Liver (tissue), 8 donors: ENCODE measurements at regions not wholly inside any gene's neighbourhood (a gene's known extent, or its start where the extent isn't known, plus 50 kb on each side); places are given as distances from the start of the nearest gene placed in this dataset.

Source experiments
- DNase-seq: peaks from one replicate; pipeline ENCODE4 v3.0.0-alpha.2; 2017; ENCODE audit warnings: low spot score
- H3K27ac ChIP-seq, 2 donors: one replicate each; pipeline ENCODE4 v1.7.0; 2013; ENCODE audit warnings: inconsistent platforms in 2 of 2, low read length in 2 of 2, control low read depth in 1 of 2, low read depth in 1 of 2, mild to moderate bottlenecking in 1 of 2
- H3K27me3 ChIP-seq, 4 donors: one replicate each; pipeline versions ENCODE4 v1.6.1 to v1.7.0; 2013; ENCODE audit warnings: low read length in 3 of 4, inconsistent platforms in 1 of 4, mild to moderate bottlenecking in 1 of 4, moderate library complexity in 1 of 4; ENCODE audit not compliant: control insufficient read depth in 4 of 4, insufficient read depth in 4 of 4
- H3K36me3 ChIP-seq, 4 donors: one replicate each; pipeline versions ENCODE4 v1.6.1 to v1.7.0; 2013; ENCODE audit warnings: low read length in 3 of 4, mild to moderate bottlenecking in 3 of 4, low read depth in 1 of 4, moderate library complexity in 1 of 4; ENCODE audit not compliant: control insufficient read depth in 4 of 4, insufficient read depth in 3 of 4
- H3K4me1 ChIP-seq, 4 donors: one replicate each; pipeline versions ENCODE4 v1.6.1 to v1.7.0; 2013; ENCODE audit warnings: low read length in 3 of 4, mild to moderate bottlenecking in 3 of 4, moderate library complexity in 1 of 4; ENCODE audit not compliant: control insufficient read depth in 4 of 4, insufficient read depth in 4 of 4
- H3K4me3 ChIP-seq, 3 donors: one replicate each; pipeline versions ENCODE4 v1.6.1 to v1.7.0; 2013; ENCODE audit warnings: low read length in 3 of 3, control low read depth in 1 of 3, low read depth in 1 of 3, mild to moderate bottlenecking in 1 of 3
- H3K9ac ChIP-seq, 2 donors: one replicate each; pipeline ENCODE4 v1.7.0; 2013; ENCODE audit warnings: low read length in 2 of 2, mild to moderate bottlenecking in 2 of 2, moderate library complexity in 2 of 2, control low read depth in 1 of 2, low read depth in 1 of 2
- H3K9me3 ChIP-seq, 4 donors: one replicate each; pipeline versions ENCODE4 v1.6.1 to v1.7.0; 2013; ENCODE audit warnings: low read length in 3 of 4; ENCODE audit not compliant: control insufficient read depth in 4 of 4
- FOXA1 ChIP-seq: IDR thresholded peaks from 2 replicates; pipeline ENCODE4 v1.6.1; 2016; ENCODE audit warnings: antibody characterized with exemption
- FOXA2 ChIP-seq: IDR thresholded peaks from 2 replicates; pipeline ENCODE4 v1.6.1; 2016; ENCODE audit warnings: antibody characterized with exemption
- GABPA ChIP-seq, 2 donors: IDR thresholded peaks in 1 of 2; conservative IDR thresholded peaks in 1 of 2; 2 replicates each; pipeline ENCODE4 v1.6.1; 2016; ENCODE audit warnings: antibody characterized with exemption in 2 of 2, mild to moderate bottlenecking in 1 of 2, moderate library complexity in 1 of 2
- HNF4A ChIP-seq, 2 donors: conservative IDR thresholded peaks; 2 replicates each; pipeline ENCODE4 v1.6.1; 2016; ENCODE audit warnings: antibody characterized with exemption in 2 of 2, mild to moderate bottlenecking in 2 of 2
- MAX ChIP-seq: IDR thresholded peaks from 2 replicates; pipeline ENCODE4 v1.6.1; 2016; ENCODE audit warnings: antibody characterized with exemption
- NR2F2 ChIP-seq: IDR thresholded peaks from 2 replicates; pipeline ENCODE4 v1.6.1; 2016; ENCODE audit warnings: antibody characterized with exemption
- SP1 ChIP-seq: IDR thresholded peaks from 2 replicates; pipeline ENCODE4 v1.6.1; 2018; ENCODE audit warnings: antibody characterized with exemption, mild to moderate bottlenecking
- TAF1 ChIP-seq: conservative IDR thresholded peaks from 2 replicates; pipeline ENCODE4 v1.6.1; 2016; ENCODE audit warnings: antibody characterized with exemption, mild to moderate bottlenecking
- WGBS: extraction: QIAGEN DNeasy Blood & Tissue Kit; methylation state at CpG from one replicate; pipeline ENCODE4 v1.1.7; 2013; 5-methylcytosine and 5-hydroxymethylcytosine counted together
- TF ChIP-seq, protein P1 (sequence below): IDR thresholded peaks from 2 replicates; pipeline ENCODE4 v1.6.1; 2016; ENCODE audit warnings: antibody characterized with exemption, mild to moderate bottlenecking
- TF ChIP-seq, protein P2 (sequence below): fragments of 150-350 bp; IDR thresholded peaks from 2 replicates; pipeline ENCODE4 v1.5.1; 2017; ENCODE audit warnings: improper control_type of control experiment, low read depth, low read length; ENCODE audit not compliant: missing input control
- TF ChIP-seq, protein P3 (sequence below): IDR thresholded peaks from 2 replicates; pipeline ENCODE4 v1.6.1; 2016; ENCODE audit warnings: antibody characterized with exemption
- donor health status: healthy.
- donor health status: healthy.
- donor health status: healthy.
- donor health status: healthy.
- donor health status: healthy.

GRCh38 chr1:47650611-47651010, 212.8 kb downstream of the FOXD2 start:
- H3K27ac ChIP-seq: no peak overlapping the region
- H3K27me3 ChIP-seq: no peaks in the 10 kb centered on the region
- H3K36me3 ChIP-seq: no peaks in the 10 kb centered on the region
- WGBS: 83% methylated on average over 1 of the region's 1 CpG
- no peak overlapping the region for H3K4me3 ChIP-seq
- DNase-seq: no peak
- H3K9me3 ChIP-seq: no peaks in the 10 kb centered on the region
- peaks cover 0 to 3% (median 0%) of the 10 kb centered on the region in 4 donors for H3K4me1 ChIP-seq
- no peak overlapping the region for H3K9ac ChIP-seq
- TF ChIP-seq, protein P1, sequence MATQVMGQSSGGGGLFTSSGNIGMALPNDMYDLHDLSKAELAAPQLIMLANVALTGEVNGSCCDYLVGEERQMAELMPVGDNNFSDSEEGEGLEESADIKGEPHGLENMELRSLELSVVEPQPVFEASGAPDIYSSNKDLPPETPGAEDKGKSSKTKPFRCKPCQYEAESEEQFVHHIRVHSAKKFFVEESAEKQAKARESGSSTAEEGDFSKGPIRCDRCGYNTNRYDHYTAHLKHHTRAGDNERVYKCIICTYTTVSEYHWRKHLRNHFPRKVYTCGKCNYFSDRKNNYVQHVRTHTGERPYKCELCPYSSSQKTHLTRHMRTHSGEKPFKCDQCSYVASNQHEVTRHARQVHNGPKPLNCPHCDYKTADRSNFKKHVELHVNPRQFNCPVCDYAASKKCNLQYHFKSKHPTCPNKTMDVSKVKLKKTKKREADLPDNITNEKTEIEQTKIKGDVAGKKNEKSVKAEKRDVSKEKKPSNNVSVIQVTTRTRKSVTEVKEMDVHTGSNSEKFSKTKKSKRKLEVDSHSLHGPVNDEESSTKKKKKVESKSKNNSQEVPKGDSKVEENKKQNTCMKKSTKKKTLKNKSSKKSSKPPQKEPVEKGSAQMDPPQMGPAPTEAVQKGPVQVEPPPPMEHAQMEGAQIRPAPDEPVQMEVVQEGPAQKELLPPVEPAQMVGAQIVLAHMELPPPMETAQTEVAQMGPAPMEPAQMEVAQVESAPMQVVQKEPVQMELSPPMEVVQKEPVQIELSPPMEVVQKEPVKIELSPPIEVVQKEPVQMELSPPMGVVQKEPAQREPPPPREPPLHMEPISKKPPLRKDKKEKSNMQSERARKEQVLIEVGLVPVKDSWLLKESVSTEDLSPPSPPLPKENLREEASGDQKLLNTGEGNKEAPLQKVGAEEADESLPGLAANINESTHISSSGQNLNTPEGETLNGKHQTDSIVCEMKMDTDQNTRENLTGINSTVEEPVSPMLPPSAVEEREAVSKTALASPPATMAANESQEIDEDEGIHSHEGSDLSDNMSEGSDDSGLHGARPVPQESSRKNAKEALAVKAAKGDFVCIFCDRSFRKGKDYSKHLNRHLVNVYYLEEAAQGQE: no peak
- TF ChIP-seq FOXA2: no peak
- no peak for TF ChIP-seq NR2F2
- no peak for TF ChIP-seq MAX
- TF ChIP-seq, protein P2, sequence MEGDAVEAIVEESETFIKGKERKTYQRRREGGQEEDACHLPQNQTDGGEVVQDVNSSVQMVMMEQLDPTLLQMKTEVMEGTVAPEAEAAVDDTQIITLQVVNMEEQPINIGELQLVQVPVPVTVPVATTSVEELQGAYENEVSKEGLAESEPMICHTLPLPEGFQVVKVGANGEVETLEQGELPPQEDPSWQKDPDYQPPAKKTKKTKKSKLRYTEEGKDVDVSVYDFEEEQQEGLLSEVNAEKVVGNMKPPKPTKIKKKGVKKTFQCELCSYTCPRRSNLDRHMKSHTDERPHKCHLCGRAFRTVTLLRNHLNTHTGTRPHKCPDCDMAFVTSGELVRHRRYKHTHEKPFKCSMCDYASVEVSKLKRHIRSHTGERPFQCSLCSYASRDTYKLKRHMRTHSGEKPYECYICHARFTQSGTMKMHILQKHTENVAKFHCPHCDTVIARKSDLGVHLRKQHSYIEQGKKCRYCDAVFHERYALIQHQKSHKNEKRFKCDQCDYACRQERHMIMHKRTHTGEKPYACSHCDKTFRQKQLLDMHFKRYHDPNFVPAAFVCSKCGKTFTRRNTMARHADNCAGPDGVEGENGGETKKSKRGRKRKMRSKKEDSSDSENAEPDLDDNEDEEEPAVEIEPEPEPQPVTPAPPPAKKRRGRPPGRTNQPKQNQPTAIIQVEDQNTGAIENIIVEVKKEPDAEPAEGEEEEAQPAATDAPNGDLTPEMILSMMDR: no peak
- no peak for TF ChIP-seq FOXA1
- TF ChIP-seq, protein P3, sequence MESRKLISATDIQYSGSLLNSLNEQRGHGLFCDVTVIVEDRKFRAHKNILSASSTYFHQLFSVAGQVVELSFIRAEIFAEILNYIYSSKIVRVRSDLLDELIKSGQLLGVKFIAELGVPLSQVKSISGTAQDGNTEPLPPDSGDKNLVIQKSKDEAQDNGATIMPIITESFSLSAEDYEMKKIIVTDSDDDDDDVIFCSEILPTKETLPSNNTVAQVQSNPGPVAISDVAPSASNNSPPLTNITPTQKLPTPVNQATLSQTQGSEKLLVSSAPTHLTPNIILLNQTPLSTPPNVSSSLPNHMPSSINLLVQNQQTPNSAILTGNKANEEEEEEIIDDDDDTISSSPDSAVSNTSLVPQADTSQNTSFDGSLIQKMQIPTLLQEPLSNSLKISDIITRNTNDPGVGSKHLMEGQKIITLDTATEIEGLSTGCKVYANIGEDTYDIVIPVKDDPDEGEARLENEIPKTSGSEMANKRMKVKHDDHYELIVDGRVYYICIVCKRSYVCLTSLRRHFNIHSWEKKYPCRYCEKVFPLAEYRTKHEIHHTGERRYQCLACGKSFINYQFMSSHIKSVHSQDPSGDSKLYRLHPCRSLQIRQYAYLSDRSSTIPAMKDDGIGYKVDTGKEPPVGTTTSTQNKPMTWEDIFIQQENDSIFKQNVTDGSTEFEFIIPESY: no peak
- no peak for TF ChIP-seq TAF1
- TF ChIP-seq SP1: no peak

GRCh38 chr1:47651311-47652089, 213.7 kb downstream of the FOXD2 start:
- H3K4me1 ChIP-seq: peaks cover 0 to 3% (median 0%) of the 10 kb centered on the region in 4 donors
- no peaks in the 10 kb centered on the region for H3K36me3 ChIP-seq
- no peak overlapping the region for H3K27ac ChIP-seq
- H3K9ac ChIP-seq: no peak overlapping the region
- 72% methylated on average over 9 of the region's 9 CpGs for WGBS
- no peak overlapping the region for H3K4me3 ChIP-seq
- peak in 1 of 2 donors; percentile 18 for TF ChIP-seq HNF4A (conservative IDR thresholded peaks at IDR 0.05)
- no peak for TF ChIP-seq GABPA (IDR thresholded peaks at IDR 0.05 in 1 of 2, conservative IDR thresholded peaks at IDR 0.05 in 1 of 2)
- H3K27me3 ChIP-seq: no peaks in the 10 kb centered on the region
- DNase-seq: no peak
- H3K9me3 ChIP-seq: no peaks in the 10 kb centered on the region
